HL-60 (cell line): ENCODE measurements at regions not wholly inside any gene's neighbourhood (a gene's known extent, or its start where the extent isn't known, plus 50 kb on each side); places are given as distances from the start of the nearest gene placed in this dataset.

Experiments
- DNase-seq, 2 experiments: peaks; one replicate each; pipeline ENCODE4 v3.0.0-alpha.2; 2010 to 2020; ENCODE audit warnings: low read depth in 1 of 2, low spot score in 1 of 2
- H3K27ac ChIP-seq: fragments of 250-450 bp; sonication (Bioruptor Pico); replicated peaks from 2 replicates; pipeline ENCODE4 v1.5.1; 2020; ENCODE audit warnings: mild to moderate bottlenecking, moderate library complexity
- H3K27me3 ChIP-seq: fragments of 250-450 bp; sonication (Bioruptor Pico); 2 replicates; pipeline ENCODE4 v1.5.1; 2021; ENCODE audit warnings: mild to moderate bottlenecking, moderate library complexity; ENCODE audit not compliant: insufficient read depth, poor library complexity, severe bottlenecking
- H3K4me3 ChIP-seq: replicated peaks from 2 replicates; pipeline ENCODE4 v1.5.1; 2011; ENCODE audit warnings: mild to moderate bottlenecking, control low read depth, low read length; ENCODE audit not compliant: insufficient read depth
- CTCF ChIP-seq: IDR thresholded peaks from one replicate; pipeline ENCODE4 v1.5.1; 2011; ENCODE audit warnings: low read length, control low read depth, inconsistent platforms; ENCODE audit not compliant: insufficient read depth
- GABPA ChIP-seq: IDR thresholded peaks from 2 replicates; pipeline ENCODE4 v1.6.1; 2012; ENCODE audit warnings: low read depth
- POLR2AphosphoS5 ChIP-seq: IDR thresholded peaks from 2 replicates; pipeline ENCODE4 v1.6.1; 2012; ENCODE audit warnings: low read depth
- REST ChIP-seq: IDR thresholded peaks from 2 replicates; pipeline ENCODE4 v1.6.1; 2012; ENCODE audit warnings: low read depth; ENCODE audit not compliant: insufficient replicate concordance
- SPI1 ChIP-seq: IDR thresholded peaks from 2 replicates; pipeline ENCODE4 v1.6.1; 2012; ENCODE audit warnings: low read depth, mild to moderate bottlenecking, borderline replicate concordance

GRCh38 chr14:43687921-43688320, 819.2 kb downstream of the FSCB start:
- no peak for DNase-seq

GRCh38 chr14:43677581-43677980, 829.5 kb downstream of the FSCB start:
- no peak for TF ChIP-seq POLR2AphosphoS5
- no peak for TF ChIP-seq SPI1
- no peak for TF ChIP-seq REST
- H3K27me3 ChIP-seq = no peaks in the 10 kb centered on the region
- H3K4me3 ChIP-seq = no peak overlapping the region
- DNase-seq = no peak
- H3K27ac ChIP-seq = no peak overlapping the region

More at GRCh38 chr14:43687921-43688320, 819.2 kb downstream of the FSCB start:
- no peak for TF ChIP-seq POLR2AphosphoS5
- no peak for TF ChIP-seq REST
- no peak for TF ChIP-seq SPI1
- no peak for TF ChIP-seq GABPA
- no peak for TF ChIP-seq CTCF
- no peak overlapping the region for H3K27ac ChIP-seq
- H3K27me3 ChIP-seq = no peaks in the 10 kb centered on the region
- no peak overlapping the region for H3K4me3 ChIP-seq

GRCh38 chr14:43674273-43674672, 832.8 kb downstream of the FSCB start:
- no peak overlapping the region for H3K27ac ChIP-seq
- no peaks in the 10 kb centered on the region for H3K27me3 ChIP-seq
- TF ChIP-seq GABPA = no peak
- no peak for TF ChIP-seq CTCF
- no peak for TF ChIP-seq SPI1
- TF ChIP-seq POLR2AphosphoS5 = no peak
- TF ChIP-seq REST = no peak
- no peak overlapping the region for H3K4me3 ChIP-seq
- no peak for DNase-seq
